SHP77 treated with DMSO at 0.1 percent for 48 hours (cell line): ENCODE measurements at regions not wholly inside any gene's neighbourhood (a gene's known extent, or its start where the extent isn't known, plus 50 kb on each side); places are given as distances from the start of the nearest gene placed in this dataset.
"Not testable (repeated sequence)": the region's sequence is repeated elsewhere in the genome, so short reads cannot be mapped to it uniquely, and the experiment has no call there.

Experiments used
- DNase-seq: peaks from one replicate; lab custom pipeline; 2025; lab: John Stamatoyannopoulos, UW

- no peak for DNase-seq
These were observed 87.8 kb downstream of the HFE start for GRCh38 chr6:26175033-26175427.

DNA sequence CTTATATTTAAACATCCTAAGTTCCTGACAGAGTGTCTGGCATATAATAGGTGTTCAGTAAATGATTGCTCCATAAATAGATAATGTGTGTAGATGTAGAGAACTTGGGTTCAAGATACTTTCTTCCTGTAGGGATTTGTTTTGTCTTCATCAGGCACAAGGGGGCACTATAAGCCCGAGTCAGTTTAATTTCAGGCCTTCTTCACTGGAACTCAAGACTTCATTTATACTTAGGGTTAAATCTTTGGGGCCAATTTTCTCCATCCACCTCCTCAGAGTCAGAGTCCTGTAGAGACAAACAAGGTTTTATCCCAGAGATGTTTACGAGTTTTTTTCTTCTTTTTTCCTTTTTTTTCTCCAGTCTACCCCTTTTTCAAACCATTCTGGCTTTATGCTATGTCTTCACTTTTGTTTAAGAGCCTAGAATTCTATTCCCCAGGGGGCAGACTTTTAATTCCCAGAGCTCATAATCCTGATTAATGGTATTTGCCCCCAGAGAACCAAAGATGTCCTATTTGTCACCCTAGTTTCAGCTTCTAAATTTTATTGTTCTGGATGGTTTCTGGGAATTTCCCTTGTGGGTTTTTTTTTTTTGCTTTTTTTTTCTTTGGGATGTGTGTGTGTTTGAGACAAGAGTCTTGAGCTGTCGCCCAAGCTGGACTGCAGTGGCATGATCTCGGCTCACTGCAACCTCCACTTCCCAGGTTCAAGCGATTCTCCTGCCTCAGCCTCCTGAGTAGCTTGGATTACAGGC, 88.4 kb downstream of the HFE start:
- no peak for DNase-seq

DNA sequence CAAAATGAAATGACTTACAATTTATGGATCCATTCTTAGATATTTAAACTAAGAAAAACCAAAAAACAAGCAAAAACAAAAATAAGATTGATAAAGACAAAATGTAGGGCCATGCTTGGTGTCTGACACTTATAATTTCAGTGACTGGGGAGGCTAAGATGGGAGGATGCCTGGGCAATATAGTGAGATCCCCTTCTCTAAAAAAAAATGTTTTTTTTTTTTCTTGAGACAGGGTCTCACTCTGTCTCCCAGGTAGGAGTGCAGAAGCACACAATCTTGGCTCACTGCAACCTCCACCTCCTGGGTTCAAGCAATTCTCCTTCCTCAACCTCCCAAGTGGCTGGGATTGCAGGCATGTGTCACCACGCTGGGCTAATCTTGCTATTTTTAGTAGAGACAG, 92.4 kb downstream of the HFE start:
- DNase-seq: no peak

GRCh38 chr6:26180346-26180745, 93.1 kb downstream of the HFE start:
- DNase-seq: no peak

DNA sequence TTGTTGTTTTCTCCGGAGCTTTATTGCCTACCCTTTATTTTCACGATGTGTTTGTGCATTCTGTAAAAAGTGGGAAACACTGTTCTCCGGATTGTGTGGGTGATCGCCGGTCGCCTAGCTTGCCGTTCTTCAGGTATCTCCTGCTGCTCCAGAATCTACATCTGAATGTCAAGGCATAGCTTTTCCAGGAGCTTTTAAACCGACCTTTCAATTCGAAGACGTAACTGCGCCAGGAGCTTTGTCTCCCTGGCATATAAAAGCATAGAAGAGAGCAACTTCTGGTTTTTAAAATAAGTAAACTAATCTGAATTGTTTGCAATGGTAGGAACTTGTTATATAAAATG, 96.0 kb downstream of the HFE start:
- DNase-seq: no peak

GRCh38 chr6:26183581-26184366, 96.5 kb downstream of the HFE start:
- no peak for DNase-seq

GRCh38 chr6:26184367-26184891, 97.2 kb downstream of the HFE start:
- no peak for DNase-seq

DNA sequence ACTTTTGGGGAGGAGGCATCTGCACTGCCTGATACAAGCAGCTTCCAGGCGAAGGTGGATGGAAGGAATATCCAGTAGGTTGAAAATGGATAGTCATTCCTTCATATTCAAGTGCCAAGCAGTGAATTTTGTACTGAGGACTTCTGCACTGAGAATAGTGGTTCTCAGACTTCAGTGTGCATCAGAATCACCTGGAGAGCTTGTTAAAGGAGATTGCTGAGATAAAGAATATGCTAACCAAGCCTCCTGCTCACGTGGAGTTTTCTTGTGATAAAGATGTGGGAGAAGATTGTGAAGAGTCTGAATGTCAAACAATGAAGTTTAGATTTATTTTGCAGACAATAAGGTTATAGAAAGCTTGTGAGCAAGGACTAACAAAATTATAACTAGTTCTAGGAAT, 97.8 kb downstream of the HFE start:
- DNase-seq: no peak

GRCh38 chr6:26185802-26186201, 98.6 kb downstream of the HFE start:
- DNase-seq: no peak

DNA sequence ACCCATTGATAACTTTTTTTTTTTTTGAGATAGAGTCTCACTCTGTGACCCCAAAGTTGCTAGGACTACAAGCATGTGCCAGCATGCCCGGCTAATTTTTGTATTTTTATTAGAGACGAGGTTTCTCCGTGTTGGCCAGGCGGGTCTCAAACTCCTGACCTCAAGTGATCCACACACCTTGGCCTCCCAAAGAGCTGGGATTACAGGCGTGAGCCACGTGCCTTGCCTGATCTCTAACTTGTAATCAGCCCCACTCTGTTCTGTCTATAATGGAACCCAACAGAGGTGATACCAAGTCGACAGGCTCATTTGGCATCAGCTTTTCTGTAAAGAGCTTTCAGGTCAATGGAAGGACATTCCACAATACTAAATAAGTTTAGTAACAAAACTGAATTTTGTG, 99.4 kb downstream of the HFE start:
- DNase-seq: no peak

GRCh38 chr6:26187292-26187691, 100.1 kb downstream of the HFE start:
- DNase-seq: no peak

DNA sequence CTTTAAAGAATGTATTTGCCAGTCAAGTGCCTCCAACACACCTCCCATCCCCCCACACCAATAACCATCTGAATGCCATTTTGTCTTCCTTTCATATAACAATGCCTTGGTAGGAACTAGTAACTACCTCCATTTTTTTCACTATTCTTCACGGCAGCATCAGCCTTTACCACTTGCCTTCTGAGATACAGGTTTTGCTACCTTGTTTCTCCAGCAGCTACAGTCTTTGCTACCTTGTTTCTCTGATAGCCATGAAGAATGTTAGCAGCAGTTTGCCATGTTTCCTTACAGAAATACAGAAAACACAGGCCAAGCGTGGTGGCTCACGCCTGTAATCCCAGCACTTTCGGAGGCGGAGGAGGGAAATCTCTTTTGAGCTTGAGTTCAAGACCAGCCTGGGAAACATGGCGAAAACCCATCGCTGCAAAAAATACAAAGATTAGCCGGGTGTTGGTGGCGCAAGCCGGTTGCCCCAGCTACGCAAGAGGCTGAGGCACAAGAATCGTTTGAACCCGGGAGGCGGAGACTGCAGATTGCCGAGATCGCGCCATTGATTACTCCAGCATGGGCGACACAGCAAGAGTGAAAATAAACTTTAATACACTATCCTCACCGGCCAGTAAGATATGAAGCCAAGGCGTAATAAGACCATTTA, 100.9 kb downstream of the HFE start:
- no peak for DNase-seq

- DNase-seq: not testable (repeated sequence)
These were observed 104.3 kb downstream of the HFE start for GRCh38 chr6:26191512-26191911.

GRCh38 chr6:26193467-26194328, 106.5 kb downstream of the HFE start:
- no peak for DNase-seq

- no peak for DNase-seq
These were observed 107.1 kb downstream of the HFE start for GRCh38 chr6:26194329-26194701.

- no peak for DNase-seq
These were observed 107.7 kb downstream of the HFE start for GRCh38 chr6:26194816-26195375.

- DNase-seq: no peak
These were observed 108.2 kb downstream of the HFE start for GRCh38 chr6:26195376-26195923.

- DNase-seq: no peak
These were observed 109.0 kb downstream of the HFE start for GRCh38 chr6:26195924-26196845.

GRCh38 chr6:26196846-26197635, 109.8 kb downstream of the HFE start:
- no peak for DNase-seq

DNA sequence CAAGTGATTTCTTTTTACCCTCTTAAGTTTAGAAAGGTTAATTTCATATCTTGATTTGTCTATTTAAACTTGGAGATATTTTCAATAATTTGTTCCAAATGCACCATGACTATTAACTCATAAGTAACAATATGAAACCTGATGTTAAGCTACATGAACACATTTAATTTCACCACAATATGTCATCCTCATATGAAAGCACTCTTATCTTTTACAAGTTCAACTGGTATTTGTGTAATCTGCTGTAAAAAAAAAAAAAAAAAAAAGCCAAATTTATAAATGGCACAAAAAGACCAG, 110.4 kb downstream of the HFE start:
- DNase-seq: no peak
